KMS-11 (cell line): ENCODE measurements at regions not wholly inside any gene's neighbourhood (a gene's known extent, or its start where the extent isn't known, plus 50 kb on each side); places are given as distances from the start of the nearest gene placed in this dataset.

Source experiments
- H2AFZ ChIP-seq: fragments of 200-600 bp; sonication (generic); 2 replicates; pipeline ENCODE4 v1.6.1; 2016; ENCODE audit warnings: antibody characterized with exemption, mixed run types, low read depth
- H3K27ac ChIP-seq: fragments of 200-600 bp; sonication (generic); 2 replicates; pipeline ENCODE4 v1.6.1; 2016; ENCODE audit warnings: mild to moderate bottlenecking, mixed run types
- H3K27me3 ChIP-seq: fragments of 200-600 bp; sonication (generic); 2 replicates; pipeline ENCODE4 v1.6.1; 2017; ENCODE audit warnings: mild to moderate bottlenecking, low read depth, mixed run types, moderate library complexity; ENCODE audit not compliant: insufficient read depth
- H3K36me3 ChIP-seq: fragments of 200-600 bp; sonication (generic); 2 replicates; pipeline ENCODE4 v1.6.1; 2017; ENCODE audit warnings: mild to moderate bottlenecking, mixed run types; ENCODE audit not compliant: insufficient read depth
- H3K4me1 ChIP-seq: fragments of 200-600 bp; sonication (generic); 2 replicates; pipeline ENCODE4 v1.6.1; 2016; ENCODE audit warnings: mild to moderate bottlenecking, low read depth, mixed run types; ENCODE audit not compliant: poor library complexity, severe bottlenecking
- H3K4me2 ChIP-seq: fragments of 200-600 bp; sonication (generic); 2 replicates; pipeline ENCODE4 v1.7.0; 2016; ENCODE audit warnings: mild to moderate bottlenecking, mixed run types
- H3K4me3 ChIP-seq: fragments of 200-600 bp; sonication (generic); IDR thresholded peaks from 2 replicates; pipeline ENCODE4 v1.6.1; 2017; ENCODE audit warnings: low read depth, low read length, mixed read lengths; ENCODE audit not compliant: insufficient read depth
- H3K79me2 ChIP-seq: fragments of 200-600 bp; sonication (generic); 2 replicates; pipeline ENCODE4 v1.6.1; 2016; ENCODE audit warnings: low read depth, mixed run types; ENCODE audit not compliant: insufficient read depth
- H3K9ac ChIP-seq: fragments of 200-600 bp; sonication (generic); 2 replicates; pipeline ENCODE4 v1.6.1; 2016; ENCODE audit warnings: mild to moderate bottlenecking, mixed run types
- H4K20me1 ChIP-seq: fragments of 200-600 bp; sonication (generic); 2 replicates; pipeline ENCODE4 v1.6.1; 2016; ENCODE audit warnings: mild to moderate bottlenecking, mixed run types; ENCODE audit not compliant: insufficient read depth
- TF ChIP-seq, protein P1 (sequence below): fragments of 200-600 bp; sonication (generic); conservative IDR thresholded peaks from 2 replicates; pipeline ENCODE4 v1.6.1; 2017; ENCODE audit warnings: low read depth, mild to moderate bottlenecking, antibody characterized with exemption, low read length, moderate library complexity, mixed read lengths

DNA sequence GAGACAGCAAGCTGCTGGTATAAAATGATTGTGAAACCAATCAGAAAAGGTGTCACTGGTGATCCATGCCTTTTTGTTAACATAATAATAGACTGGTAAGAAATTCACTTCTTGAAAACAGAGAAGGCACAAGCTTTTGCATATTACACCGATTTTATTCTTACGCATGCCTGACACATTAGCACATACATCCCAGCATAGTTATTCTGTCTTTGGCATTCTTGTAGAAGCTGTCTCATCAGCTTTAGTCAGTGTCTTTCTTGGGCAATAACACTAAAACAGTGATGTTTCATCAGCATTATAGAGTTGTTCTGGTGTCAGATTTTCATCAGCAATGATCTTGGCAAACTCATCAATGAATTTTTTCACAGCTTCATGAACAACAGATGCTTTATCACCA is 283.4 kb upstream of the TMTC1 start:
- H3K4me1 ChIP-seq = no peaks in the 10 kb centered on the region
- H3K9ac ChIP-seq = no peak overlapping the region
- H3K4me2 ChIP-seq = no peak overlapping the region
- no peaks in the 10 kb centered on the region for H3K36me3 ChIP-seq
- no peaks in the 10 kb centered on the region for H3K79me2 ChIP-seq
- H3K4me3 ChIP-seq = no peak overlapping the region
- no peaks in the 10 kb centered on the region for H3K27me3 ChIP-seq
- H3K27ac ChIP-seq = no peak overlapping the region
- H2AFZ ChIP-seq = no peak overlapping the region
- no peaks in the 10 kb centered on the region for H4K20me1 ChIP-seq
- TF ChIP-seq, protein P1, sequence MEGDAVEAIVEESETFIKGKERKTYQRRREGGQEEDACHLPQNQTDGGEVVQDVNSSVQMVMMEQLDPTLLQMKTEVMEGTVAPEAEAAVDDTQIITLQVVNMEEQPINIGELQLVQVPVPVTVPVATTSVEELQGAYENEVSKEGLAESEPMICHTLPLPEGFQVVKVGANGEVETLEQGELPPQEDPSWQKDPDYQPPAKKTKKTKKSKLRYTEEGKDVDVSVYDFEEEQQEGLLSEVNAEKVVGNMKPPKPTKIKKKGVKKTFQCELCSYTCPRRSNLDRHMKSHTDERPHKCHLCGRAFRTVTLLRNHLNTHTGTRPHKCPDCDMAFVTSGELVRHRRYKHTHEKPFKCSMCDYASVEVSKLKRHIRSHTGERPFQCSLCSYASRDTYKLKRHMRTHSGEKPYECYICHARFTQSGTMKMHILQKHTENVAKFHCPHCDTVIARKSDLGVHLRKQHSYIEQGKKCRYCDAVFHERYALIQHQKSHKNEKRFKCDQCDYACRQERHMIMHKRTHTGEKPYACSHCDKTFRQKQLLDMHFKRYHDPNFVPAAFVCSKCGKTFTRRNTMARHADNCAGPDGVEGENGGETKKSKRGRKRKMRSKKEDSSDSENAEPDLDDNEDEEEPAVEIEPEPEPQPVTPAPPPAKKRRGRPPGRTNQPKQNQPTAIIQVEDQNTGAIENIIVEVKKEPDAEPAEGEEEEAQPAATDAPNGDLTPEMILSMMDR = no peak

- TF ChIP-seq, protein P1 = no peak
- H3K79me2 ChIP-seq = no peaks in the 10 kb centered on the region
- H3K27me3 ChIP-seq = no peaks in the 10 kb centered on the region
- H3K27ac ChIP-seq = no peak overlapping the region
- no peak overlapping the region for H3K4me3 ChIP-seq
- H3K9ac ChIP-seq = no peak overlapping the region
- H3K4me1 ChIP-seq = no peaks in the 10 kb centered on the region
- H4K20me1 ChIP-seq = no peaks in the 10 kb centered on the region
- H3K4me2 ChIP-seq = no peak overlapping the region
- H2AFZ ChIP-seq = no peak overlapping the region
- H3K36me3 ChIP-seq = no peaks in the 10 kb centered on the region
These were observed 281.2 kb upstream of the TMTC1 start for GRCh38 chr12:30064906-30065305.

DNA sequence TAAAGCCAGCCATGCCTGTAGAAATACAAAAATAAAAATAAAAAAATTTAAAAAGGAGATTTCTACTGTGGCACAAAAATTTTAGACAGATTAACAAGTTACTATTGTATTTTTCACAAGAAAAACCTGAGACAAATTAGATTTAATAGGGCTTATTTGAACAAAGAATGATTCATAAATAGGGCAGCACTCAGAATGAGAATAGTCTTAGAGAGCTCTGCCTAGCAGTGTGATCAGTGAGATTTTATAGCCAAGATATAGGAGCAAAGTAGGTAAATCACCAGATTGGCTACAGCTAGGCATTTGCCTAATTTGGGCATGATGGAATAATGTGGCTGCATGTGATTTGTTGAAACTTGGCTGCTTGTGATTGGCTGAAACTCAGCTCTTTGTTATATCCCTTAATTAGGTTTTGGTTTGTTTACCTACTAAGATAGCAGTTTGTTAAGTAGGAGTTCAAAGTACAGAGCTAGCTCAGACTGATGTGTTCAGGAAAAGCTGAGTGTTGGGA is 279.7 kb upstream of the TMTC1 start:
- Histone ChIP-seq H3K4me1 (no peaks in the 10 kb centered on the region), H3K79me2 (no peaks in the 10 kb centered on the region), H3K9ac (no peak overlapping the region), H3K4me3 (no peak overlapping the region), H4K20me1 (no peaks in the 10 kb centered on the region), H3K36me3 (no peaks in the 10 kb centered on the region), H3K27ac (no peak overlapping the region), H3K4me2 (no peak overlapping the region), H3K27me3 (no peaks in the 10 kb centered on the region), H2AFZ (no peak overlapping the region)
- TF ChIP-seq, protein P1 = no peak

GRCh38 chr12:30048371-30048770 is 264.6 kb upstream of the TMTC1 start:
- no peaks in the 10 kb centered on the region for H4K20me1 ChIP-seq
- no peaks in the 10 kb centered on the region for H3K36me3 ChIP-seq
- no peaks in the 10 kb centered on the region for H3K4me1 ChIP-seq
- H3K4me3 ChIP-seq = no peak overlapping the region
- no peak overlapping the region for H3K4me2 ChIP-seq
- H3K27me3 ChIP-seq = no peaks in the 10 kb centered on the region
- no peaks in the 10 kb centered on the region for H3K79me2 ChIP-seq
- H3K9ac ChIP-seq = no peak overlapping the region
- TF ChIP-seq, protein P1 = no peak
- no peak overlapping the region for H2AFZ ChIP-seq
- no peak overlapping the region for H3K27ac ChIP-seq
